ENCODE measurements at regions not wholly inside any gene's neighbourhood (a gene's known extent, or its start where the extent isn't known, plus 50 kb on each side); places are given as distances from the start of the nearest gene placed in this dataset.
A peak's percentile ranks its signal among the peaks of the same experiment; 100 is the strongest.
"Not testable (repeated sequence)": the region's sequence is repeated elsewhere in the genome, so short reads cannot be mapped to it uniquely, and the experiment has no call there.

GRCh38 chr12:60494244-60494643 lies 898.4 kb downstream of the SLC16A7 start:
- peak; percentile 82 for DNase-seq (ENCODE audit: low read depth)
- no peaks in the 10 kb centered on the region for H3K4me1 ChIP-seq (ENCODE audit: control insufficient read depth, insufficient read depth, low read length)

DNA sequence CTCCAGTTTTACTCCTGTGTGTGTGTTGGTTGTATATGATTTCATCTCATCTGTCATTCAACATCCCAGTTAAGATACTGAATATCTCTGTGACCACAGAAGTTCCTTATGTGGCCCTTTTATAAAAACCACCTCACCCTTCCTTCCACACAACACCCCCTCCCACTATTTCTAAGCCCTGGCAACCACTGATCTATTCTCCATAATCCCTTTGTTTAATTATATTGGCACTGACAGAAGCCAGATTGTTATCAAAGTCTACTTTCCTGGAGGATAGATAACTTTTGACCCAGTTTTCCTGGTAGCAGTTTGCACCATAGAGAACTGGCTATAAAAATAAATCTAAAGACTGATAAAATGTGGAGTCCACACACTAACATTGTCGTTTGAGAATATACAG lies 902.8 kb downstream of the SLC16A7 start:
- H3K4me3 ChIP-seq (ENCODE audit: low read length): no peak overlapping the region
- no peaks in the 10 kb centered on the region for H3K36me3 ChIP-seq (ENCODE audit: control insufficient read depth, insufficient read depth, low read length, severe bottlenecking)
- no peaks in the 10 kb centered on the region for H3K27me3 ChIP-seq (replicated peaks; ENCODE audit: control insufficient read depth, insufficient read depth, low read length)
- DNase-seq (ENCODE audit: low read depth): no peak
- no peaks in the 10 kb centered on the region for H3K9me3 ChIP-seq (ENCODE audit: control insufficient read depth, low read length)
- peaks cover 3% of the 10 kb centered on the region for H3K4me1 ChIP-seq (ENCODE audit: control insufficient read depth, insufficient read depth, low read length)
- no peak overlapping the region for H3K9ac ChIP-seq (ENCODE audit: low read length)

More at GRCh38 chr12:60494244-60494643, 898.4 kb downstream of the SLC16A7 start:
- Histone ChIP-seq H3K27me3 (replicated peaks; ENCODE audit: control insufficient read depth, insufficient read depth, low read length) (no peaks in the 10 kb centered on the region), H3K36me3 (ENCODE audit: control insufficient read depth, insufficient read depth, low read length, severe bottlenecking) (no peaks in the 10 kb centered on the region), H3K4me3 (ENCODE audit: low read length) (no peak overlapping the region), H3K9me3 (ENCODE audit: control insufficient read depth, low read length) (no peaks in the 10 kb centered on the region), H3K9ac (ENCODE audit: low read length) (no peak overlapping the region)

DNA sequence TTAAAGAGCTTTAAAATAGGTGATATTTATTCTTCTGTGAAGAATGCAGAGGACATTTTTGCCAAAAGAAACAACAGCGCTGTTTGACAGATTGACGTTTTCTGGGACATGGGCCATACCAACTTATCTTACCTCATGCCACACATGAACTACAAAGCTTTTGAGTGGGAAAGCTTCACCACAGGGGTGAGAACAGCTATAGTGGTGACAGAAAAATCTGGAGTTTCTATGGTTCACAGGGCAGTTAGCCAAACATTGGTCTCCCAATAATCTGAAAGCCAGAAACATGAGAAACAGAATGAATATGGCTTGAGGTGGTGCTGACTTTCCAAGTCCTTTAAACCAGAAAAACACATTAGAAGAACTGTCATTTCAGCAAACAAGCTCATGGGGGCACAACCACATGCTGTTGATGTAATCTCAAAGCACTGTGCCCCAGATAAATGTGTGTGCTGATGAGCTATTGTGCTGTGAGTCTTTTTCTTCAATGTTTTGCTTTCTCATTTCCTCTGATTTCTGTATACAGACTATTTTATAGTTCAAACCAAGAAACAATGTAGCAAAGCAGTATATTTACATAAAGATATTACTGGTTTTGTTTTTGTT lies 905.4 kb downstream of the SLC16A7 start:
- no peak overlapping the region for H3K4me3 ChIP-seq (ENCODE audit: low read length)
- no peaks in the 10 kb centered on the region for H3K9me3 ChIP-seq (ENCODE audit: control insufficient read depth, low read length)
- no peaks in the 10 kb centered on the region for H3K36me3 ChIP-seq (ENCODE audit: control insufficient read depth, insufficient read depth, low read length, severe bottlenecking)
- no peaks in the 10 kb centered on the region for H3K27me3 ChIP-seq (replicated peaks; ENCODE audit: control insufficient read depth, insufficient read depth, low read length)
- no peak overlapping the region for H3K9ac ChIP-seq (ENCODE audit: low read length)
- peaks cover 3% of the 10 kb centered on the region for H3K4me1 ChIP-seq (ENCODE audit: control insufficient read depth, insufficient read depth, low read length)
- DNase-seq (ENCODE audit: low read depth): peak; percentile 17

GRCh38 chr12:60522684-60523400 lies 927.0 kb downstream of the SLC16A7 start:
- no peak for DNase-seq (ENCODE audit: low read depth)
- Histone ChIP-seq H3K27me3 (replicated peaks; ENCODE audit: control insufficient read depth, insufficient read depth, low read length) (no peaks in the 10 kb centered on the region), H3K4me3 (ENCODE audit: low read length) (no peak overlapping the region), H3K9ac (ENCODE audit: low read length) (no peak overlapping the region), H3K4me1 (ENCODE audit: control insufficient read depth, insufficient read depth, low read length) (no peaks in the 10 kb centered on the region), H3K9me3 (ENCODE audit: control insufficient read depth, low read length) (peaks cover under 1% of the 10 kb centered on the region), H3K36me3 (ENCODE audit: control insufficient read depth, insufficient read depth, low read length, severe bottlenecking) (no peaks in the 10 kb centered on the region)

GRCh38 chr12:60529261-60529660 lies 933.4 kb downstream of the SLC16A7 start:
- Histone ChIP-seq H3K9me3 (ENCODE audit: control insufficient read depth, low read length) (no peaks in the 10 kb centered on the region), H3K9ac (ENCODE audit: low read length) (no peak overlapping the region), H3K4me3 (ENCODE audit: low read length) (no peak overlapping the region), H3K36me3 (ENCODE audit: control insufficient read depth, insufficient read depth, low read length, severe bottlenecking) (no peaks in the 10 kb centered on the region), H3K27me3 (replicated peaks; ENCODE audit: control insufficient read depth, insufficient read depth, low read length) (no peaks in the 10 kb centered on the region), H3K4me1 (ENCODE audit: control insufficient read depth, insufficient read depth, low read length) (no peaks in the 10 kb centered on the region)
- no peak for DNase-seq (ENCODE audit: low read depth)

DNA sequence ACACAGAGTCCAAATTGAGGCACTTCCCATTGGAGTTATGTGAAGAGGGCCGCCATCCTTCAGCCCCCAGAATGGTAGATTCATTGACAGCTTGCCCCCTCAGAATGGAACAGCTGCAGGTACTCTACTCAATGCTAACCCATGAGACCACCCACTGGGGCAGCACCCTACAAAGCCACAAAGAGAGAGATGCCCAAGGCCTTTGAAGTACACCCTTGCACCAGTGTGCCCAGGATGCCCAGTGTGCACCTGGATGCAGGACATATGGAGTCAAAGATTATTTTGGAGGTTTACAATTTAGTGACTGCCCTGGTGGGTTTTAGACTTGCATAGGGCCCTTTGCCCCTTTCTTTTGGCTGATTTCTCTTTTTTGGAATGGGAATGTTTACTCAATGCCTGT lies 933.9 kb downstream of the SLC16A7 start:
- no peak for DNase-seq (ENCODE audit: low read depth)
- Histone ChIP-seq H3K9me3 (ENCODE audit: control insufficient read depth, low read length) (no peaks in the 10 kb centered on the region), H3K36me3 (ENCODE audit: control insufficient read depth, insufficient read depth, low read length, severe bottlenecking) (no peaks in the 10 kb centered on the region)

DNA sequence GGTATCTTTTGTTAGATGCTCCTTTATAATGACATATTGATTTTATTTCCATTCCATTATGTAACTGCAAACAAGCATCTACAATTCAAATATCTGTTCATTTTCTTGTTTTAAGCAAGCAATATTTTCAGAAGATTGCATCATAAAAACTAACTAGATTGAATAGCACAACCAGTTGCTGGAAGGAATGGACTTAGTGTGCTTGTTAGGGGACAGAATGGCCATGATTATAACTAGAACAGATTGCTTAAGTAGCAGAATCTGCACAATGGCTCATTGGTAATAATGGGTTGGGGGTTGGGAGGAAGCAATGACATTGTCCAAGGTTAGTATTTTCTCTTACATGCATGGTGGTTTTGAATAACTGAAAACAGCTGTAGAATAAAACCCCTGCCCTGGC lies 939.5 kb downstream of the SLC16A7 start:
- H3K4me1 ChIP-seq (ENCODE audit: control insufficient read depth, insufficient read depth, low read length): peaks cover 14% of the 10 kb centered on the region
- no peak overlapping the region for H3K4me3 ChIP-seq (ENCODE audit: low read length)
- DNase-seq (ENCODE audit: low read depth): peak; percentile 78
- H3K9ac ChIP-seq (ENCODE audit: low read length): no peak overlapping the region
- H3K27me3 ChIP-seq (replicated peaks; ENCODE audit: control insufficient read depth, insufficient read depth, low read length): no peaks in the 10 kb centered on the region
- H3K9me3 ChIP-seq (ENCODE audit: control insufficient read depth, low read length): no peaks in the 10 kb centered on the region
- no peaks in the 10 kb centered on the region for H3K36me3 ChIP-seq (ENCODE audit: control insufficient read depth, insufficient read depth, low read length, severe bottlenecking)

More for the DNA sequence above, 933.9 kb downstream of the SLC16A7 start:
- peaks cover 3% of the 10 kb centered on the region for H3K4me1 ChIP-seq (ENCODE audit: control insufficient read depth, insufficient read depth, low read length)
- no peaks in the 10 kb centered on the region for H3K27me3 ChIP-seq (replicated peaks; ENCODE audit: control insufficient read depth, insufficient read depth, low read length)
- no peak overlapping the region for H3K9ac ChIP-seq (ENCODE audit: low read length)
- no peak overlapping the region for H3K4me3 ChIP-seq (ENCODE audit: low read length)

GRCh38 chr12:60539592-60539991 lies 943.8 kb downstream of the SLC16A7 start:
- Histone ChIP-seq H3K36me3 (ENCODE audit: control insufficient read depth, insufficient read depth, low read length, severe bottlenecking) (no peaks in the 10 kb centered on the region), H3K4me3 (ENCODE audit: low read length) (peak overlapping the region; percentile 68), H3K9me3 (ENCODE audit: control insufficient read depth, low read length) (no peaks in the 10 kb centered on the region), H3K4me1 (ENCODE audit: control insufficient read depth, insufficient read depth, low read length) (peaks cover 12% of the 10 kb centered on the region), H3K9ac (ENCODE audit: low read length) (no peak overlapping the region), H3K27me3 (replicated peaks; ENCODE audit: control insufficient read depth, insufficient read depth, low read length) (no peaks in the 10 kb centered on the region)
- peak; percentile 57 for DNase-seq (ENCODE audit: low read depth)

GRCh38 chr12:60568914-60569313 lies 973.1 kb downstream of the SLC16A7 start:
- no peaks in the 10 kb centered on the region for H3K9me3 ChIP-seq (ENCODE audit: control insufficient read depth, low read length)
- DNase-seq (ENCODE audit: low read depth): no peak
- H3K9ac ChIP-seq (ENCODE audit: low read length): no peak overlapping the region
- H3K36me3 ChIP-seq (ENCODE audit: control insufficient read depth, insufficient read depth, low read length, severe bottlenecking): no peaks in the 10 kb centered on the region
- no peaks in the 10 kb centered on the region for H3K4me1 ChIP-seq (ENCODE audit: control insufficient read depth, insufficient read depth, low read length)
- H3K4me3 ChIP-seq (ENCODE audit: low read length): no peak overlapping the region
- no peaks in the 10 kb centered on the region for H3K27me3 ChIP-seq (replicated peaks; ENCODE audit: control insufficient read depth, insufficient read depth, low read length)

DNA sequence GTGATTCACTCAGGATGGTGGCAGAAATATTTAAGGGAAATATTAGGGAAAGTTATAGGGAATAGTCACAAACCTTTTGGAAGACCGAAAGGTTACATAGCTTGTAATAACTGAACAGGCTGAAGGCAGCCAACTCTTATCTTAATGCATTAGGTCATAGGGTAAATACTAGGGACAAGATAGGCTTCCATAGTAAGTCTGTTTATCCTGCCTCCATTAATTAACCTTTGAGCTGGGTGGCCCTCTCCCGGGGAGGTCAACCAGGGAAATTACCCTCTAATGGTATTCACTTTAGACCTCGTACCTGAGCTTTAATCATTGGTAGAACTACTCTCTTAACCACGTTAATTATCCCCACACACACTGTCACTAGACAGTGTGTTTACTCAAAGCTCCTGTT lies 981.8 kb downstream of the SLC16A7 start:
- DNase-seq (ENCODE audit: low read depth): no peak
- Histone ChIP-seq H3K4me3 (ENCODE audit: low read length) (no peak overlapping the region), H3K27me3 (replicated peaks; ENCODE audit: control insufficient read depth, insufficient read depth, low read length) (no peaks in the 10 kb centered on the region), H3K4me1 (ENCODE audit: control insufficient read depth, insufficient read depth, low read length) (no peaks in the 10 kb centered on the region), H3K36me3 (ENCODE audit: control insufficient read depth, insufficient read depth, low read length, severe bottlenecking) (no peaks in the 10 kb centered on the region), H3K9me3 (ENCODE audit: control insufficient read depth, low read length) (no peaks in the 10 kb centered on the region), H3K9ac (ENCODE audit: low read length) (no peak overlapping the region)

DNA sequence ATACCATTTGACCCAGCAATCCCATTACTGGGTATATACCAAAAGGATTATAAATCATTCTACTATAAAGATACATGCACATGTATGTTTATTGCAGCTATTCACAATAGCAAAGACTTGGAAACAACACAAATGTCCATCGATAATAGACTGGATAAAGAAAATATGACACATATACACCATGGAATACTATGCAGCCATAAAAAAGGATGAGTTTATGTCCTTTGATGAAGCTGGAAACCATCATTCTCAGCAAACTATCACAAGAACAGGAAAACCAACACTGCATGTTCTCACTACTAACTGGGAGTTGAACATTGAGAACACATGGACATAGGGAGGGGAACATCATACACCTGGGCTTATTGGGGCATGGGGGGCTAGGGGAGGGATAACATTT lies 991.8 kb downstream of the SLC16A7 start:
- not testable (repeated sequence) for H3K9ac ChIP-seq (ENCODE audit: low read length); H3K4me3 ChIP-seq (ENCODE audit: low read length); H3K36me3 ChIP-seq (ENCODE audit: control insufficient read depth, insufficient read depth, low read length, severe bottlenecking); H3K4me1 ChIP-seq (ENCODE audit: control insufficient read depth, insufficient read depth, low read length); H3K9me3 ChIP-seq (ENCODE audit: control insufficient read depth, low read length); DNase-seq (ENCODE audit: low read depth); H3K27me3 ChIP-seq (replicated peaks; ENCODE audit: control insufficient read depth, insufficient read depth, low read length)

All from adipocyte (in vitro differentiated cells).